Subcutaneous abdominal adipose tissue (tissue), 5 donors: ENCODE measurements at regions not wholly inside any gene's neighbourhood (a gene's known extent, or its start where the extent isn't known, plus 50 kb on each side); places are given as distances from the start of the nearest gene placed in this dataset.

ENCODE experiments used
- H3K27ac ChIP-seq: one replicate; pipeline ENCODE4 v1.7.0; 2013; ENCODE audit warnings: low read depth, mild to moderate bottlenecking, inconsistent platforms, low read length, moderate library complexity
- H3K27me3 ChIP-seq, 5 donors: one replicate each; pipeline ENCODE4 v1.7.0; 2013; ENCODE audit warnings: low read length in 5 of 5, inconsistent platforms in 1 of 5; ENCODE audit not compliant: control insufficient read depth in 5 of 5, insufficient read depth in 4 of 5
- H3K36me3 ChIP-seq, 5 donors: one replicate each; pipeline ENCODE4 v1.7.0; 2013; ENCODE audit warnings: low read length in 5 of 5; ENCODE audit not compliant: control insufficient read depth in 5 of 5, insufficient read depth in 5 of 5
- H3K4me1 ChIP-seq, 5 donors: one replicate each; pipeline ENCODE4 v1.7.0; 2013; ENCODE audit warnings: low read length in 5 of 5, mild to moderate bottlenecking in 3 of 5, moderate library complexity in 1 of 5; ENCODE audit not compliant: control insufficient read depth in 5 of 5, insufficient read depth in 5 of 5
- H3K4me3 ChIP-seq, 5 donors: one replicate each; pipeline ENCODE4 v1.7.0; 2013; ENCODE audit warnings: low read length in 5 of 5, low read depth in 1 of 5
- H3K9ac ChIP-seq, 5 donors: one replicate each; pipeline ENCODE4 v1.7.0; 2013; ENCODE audit warnings: low read length in 5 of 5, mild to moderate bottlenecking in 4 of 5, moderate library complexity in 3 of 5
- H3K9me3 ChIP-seq, 5 donors: one replicate each; pipeline ENCODE4 v1.7.0; 2013; ENCODE audit warnings: low read length in 5 of 5; ENCODE audit not compliant: control insufficient read depth in 5 of 5
- donor health status: healthy.
- donor health status: healthy.
- donor health status: healthy.
- donor health status: healthy.
- donor health status: healthy.

- Histone ChIP-seq H3K4me1 (no peaks in the 10 kb centered on the region), H3K4me3 (no peak overlapping the region), H3K27ac (no peak overlapping the region), H3K27me3 (no peaks in the 10 kb centered on the region), H3K9ac (no peak overlapping the region), H3K9me3 (no peaks in the 10 kb centered on the region), H3K36me3 (no peaks in the 10 kb centered on the region)
Measured at GRCh38 chr14:58849601-58850000, 211.8 kb downstream of the DACT1 start.

GRCh38 chr14:58850011-58850410 lies 212.2 kb downstream of the DACT1 start:
- Histone ChIP-seq H3K9ac (no peak overlapping the region), H3K4me1 (no peaks in the 10 kb centered on the region), H3K27me3 (no peaks in the 10 kb centered on the region), H3K36me3 (no peaks in the 10 kb centered on the region), H3K9me3 (no peaks in the 10 kb centered on the region), H3K4me3 (no peak overlapping the region), H3K27ac (no peak overlapping the region)

GRCh38 chr14:58861586-58861985 lies 223.8 kb downstream of the DACT1 start:
- Histone ChIP-seq H3K4me1 (peaks cover 0 to 5% (median 0%) of the 10 kb centered on the region in 5 donors), H3K9ac (no peak overlapping the region), H3K27ac (no peak overlapping the region), H3K36me3 (no peaks in the 10 kb centered on the region), H3K4me3 (no peak overlapping the region), H3K27me3 (no peaks in the 10 kb centered on the region), H3K9me3 (peaks cover 0 to 6% (median 4%) of the 10 kb centered on the region in 5 donors)

GRCh38 chr14:58862416-58863160 lies 224.8 kb downstream of the DACT1 start:
- Histone ChIP-seq H3K9me3 (peaks cover 0 to 6% (median 4%) of the 10 kb centered on the region in 5 donors), H3K27ac (no peak overlapping the region)

GRCh38 chr14:58863661-58864345 lies 226.0 kb downstream of the DACT1 start:
- no peaks in the 10 kb centered on the region for H3K27me3 ChIP-seq
- H3K9ac ChIP-seq, result no peak overlapping the region
- H3K4me1 ChIP-seq, result peaks cover 0 to 5% (median 0%) of the 10 kb centered on the region in 5 donors
- no peak overlapping the region for H3K4me3 ChIP-seq
- no peaks in the 10 kb centered on the region for H3K36me3 ChIP-seq
- peaks cover 0 to 6% (median 0%) of the 10 kb centered on the region in 5 donors for H3K9me3 ChIP-seq
- H3K27ac ChIP-seq, result no peak overlapping the region

More at GRCh38 chr14:58862416-58863160, 224.8 kb downstream of the DACT1 start:
- Histone ChIP-seq H3K27me3 (no peaks in the 10 kb centered on the region), H3K36me3 (no peaks in the 10 kb centered on the region), H3K9ac (no peak overlapping the region), H3K4me1 (peaks cover 0 to 5% (median 0%) of the 10 kb centered on the region in 5 donors), H3K4me3 (no peak overlapping the region)

- H3K9me3 ChIP-seq, result peaks cover 0 to 3% (median 0%) of the 10 kb centered on the region in 5 donors
- no peaks in the 10 kb centered on the region for H3K27me3 ChIP-seq
- no peak overlapping the region for H3K4me3 ChIP-seq
- H3K27ac ChIP-seq, result no peak overlapping the region
- peaks cover 0 to 5% (median 0%) of the 10 kb centered on the region in 5 donors for H3K4me1 ChIP-seq
- no peaks in the 10 kb centered on the region for H3K36me3 ChIP-seq
- no peak overlapping the region for H3K9ac ChIP-seq
Measured at GRCh38 chr14:58864751-58865513, 227.2 kb downstream of the DACT1 start.

- peaks cover 0 to 5% (median 0%) of the 10 kb centered on the region in 5 donors for H3K4me1 ChIP-seq
- no peak overlapping the region for H3K27ac ChIP-seq
- H3K9me3 ChIP-seq, result no peaks in the 10 kb centered on the region
- H3K36me3 ChIP-seq, result no peaks in the 10 kb centered on the region
- H3K4me3 ChIP-seq, result no peak overlapping the region
- H3K27me3 ChIP-seq, result no peaks in the 10 kb centered on the region
- no peak overlapping the region for H3K9ac ChIP-seq
Measured at GRCh38 chr14:58865514-58866281, 227.9 kb downstream of the DACT1 start.

- Histone ChIP-seq H3K9ac (no peak overlapping the region), H3K27ac (no peak overlapping the region), H3K4me3 (no peak overlapping the region), H3K9me3 (no peaks in the 10 kb centered on the region), H3K4me1 (peaks cover 0 to 7% (median 2%) of the 10 kb centered on the region in 5 donors), H3K27me3 (no peaks in the 10 kb centered on the region), H3K36me3 (no peaks in the 10 kb centered on the region)
Measured at GRCh38 chr14:58866391-58866790, 228.6 kb downstream of the DACT1 start.

GRCh38 chr14:58870961-58871360 lies 233.2 kb downstream of the DACT1 start:
- no peaks in the 10 kb centered on the region for H3K36me3 ChIP-seq
- H3K27ac ChIP-seq, result no peak overlapping the region
- peaks cover 0 to 14% (median 5%) of the 10 kb centered on the region in 5 donors for H3K4me1 ChIP-seq
- H3K9ac ChIP-seq, result no peak overlapping the region
- no peaks in the 10 kb centered on the region for H3K27me3 ChIP-seq
- H3K4me3 ChIP-seq, result no peak overlapping the region
- H3K9me3 ChIP-seq, result no peaks in the 10 kb centered on the region
